H1 (cell line): ENCODE measurements at regions not wholly inside any gene's neighbourhood (a gene's known extent, or its start where the extent isn't known, plus 50 kb on each side); places are given as distances from the start of the nearest gene placed in this dataset.

ENCODE experiments used
- CTCF ChIA-PET: fragments of 300-600 bp; sonication (Branson Sonifier 250); formaldehyde crosslinking; loops from one replicate; lab custom pipeline; 2021; ENCODE audit not compliant: partially characterized antibody; lab: Charles Lee
- POLR2A ChIA-PET: fragments of 300-600 bp; sonication (Branson Sonifier 250); formaldehyde crosslinking; loops from one replicate; lab custom pipeline; 2021; ENCODE audit warnings: inconsistent platforms; ENCODE audit not compliant: partially characterized antibody; lab: Charles Lee
- DNase-seq, 2 experiments: peaks; one replicate each; pipeline versions ENCODE4 v3.0.0 to v3.0.0-alpha.2; 2010 to 2022; ENCODE audit warnings: low spot score in 2 of 2, low read depth in 1 of 2, mixed read lengths in 1 of 2
- FAIRE-seq: peaks from 2 replicates; lab custom pipeline; 2011; peaks lifted over from hg19 to GRCh38; lab: Jason Lieb, UNC
- H2AFZ ChIP-seq: 2 replicates; pipeline ENCODE4 v1.8.1; 2012; ENCODE audit warnings: low read length, inconsistent platforms
- H2AK5ac ChIP-seq: 2 replicates; pipeline ENCODE4 v1.6.1; 2013; ENCODE audit warnings: low read depth, low read length
- H2BK120ac ChIP-seq: replicated peaks from 2 replicates; pipeline ENCODE3; 2013; ENCODE audit warnings: low read depth, low read length, inconsistent platforms
- H2BK12ac ChIP-seq: 2 replicates; pipeline ENCODE4 v1.6.1; 2013; ENCODE audit warnings: low read depth, low read length
- H2BK15ac ChIP-seq: 2 replicates; pipeline ENCODE4 v1.6.1; 2013; ENCODE audit warnings: low read length
- H2BK20ac ChIP-seq: 2 replicates; pipeline ENCODE4 v1.6.1; 2013; ENCODE audit warnings: low read length
- H2BK5ac ChIP-seq: 2 replicates; pipeline ENCODE4 v1.6.1; 2013; ENCODE audit warnings: low read depth, low read length
- H3K14ac ChIP-seq: 2 replicates; pipeline ENCODE4 v1.6.1; 2013; ENCODE audit warnings: inconsistent platforms; ENCODE audit not compliant: insufficient read length
- H3K18ac ChIP-seq: 2 replicates; pipeline ENCODE4 v1.6.1; 2013; ENCODE audit warnings: low read length; ENCODE audit errors: extremely low read depth
- H3K23ac ChIP-seq: 2 replicates; pipeline ENCODE4 v1.6.1; 2013; ENCODE audit warnings: inconsistent platforms; ENCODE audit not compliant: insufficient read length
- H3K23me2 ChIP-seq: 2 replicates; pipeline ENCODE4 v1.6.1; 2013; ENCODE audit warnings: low read depth, low read length
- H3K27ac ChIP-seq: 2 replicates; pipeline ENCODE4 v1.6.1; 2011; ENCODE audit warnings: low read depth, low read length, inconsistent platforms
- H3K27me3 ChIP-seq, 4 experiments: replicated peaks in 1 of 4; 1 replicate in 1 of 4; 2 replicates in 3 of 4; pipeline versions ENCODE4 v1.6.1 to v1.8.1; 2011 to 2013; ENCODE audit warnings: low read length in 3 of 4, mild to moderate bottlenecking in 3 of 4, inconsistent platforms in 2 of 4, mixed read lengths in 2 of 4, moderate library complexity in 1 of 4; ENCODE audit not compliant: control insufficient read depth in 3 of 4, insufficient read depth in 3 of 4; ENCODE audit errors: extremely low read depth in 1 of 4
- H3K36me3 ChIP-seq, 4 experiments: 2 replicates each; pipeline versions ENCODE4 v1.6.1 to v1.8.1; 2011 to 2013; ENCODE audit warnings: mild to moderate bottlenecking in 4 of 4, low read length in 3 of 4, moderate library complexity in 2 of 4, control low read depth in 1 of 4, inconsistent platforms in 1 of 4; ENCODE audit not compliant: insufficient read depth in 4 of 4, control insufficient read depth in 2 of 4
- H3K4ac ChIP-seq: replicated peaks from 2 replicates; pipeline ENCODE3; 2013; ENCODE audit warnings: low read length, low read depth, mixed read lengths, inconsistent platforms; ENCODE audit not compliant: insufficient read length
- H3K4me1 ChIP-seq, 4 experiments: replicated peaks in 1 of 4; 1 replicate in 1 of 4; 2 replicates in 3 of 4; pipeline versions ENCODE4 v1.6.1 to v1.8.1; 2011 to 2013; ENCODE audit warnings: low read length in 3 of 4, inconsistent platforms in 2 of 4, mixed read lengths in 1 of 4; ENCODE audit not compliant: insufficient read depth in 4 of 4, control insufficient read depth in 3 of 4
- H3K4me2 ChIP-seq, 2 experiments: 2 replicates each; pipeline versions ENCODE4 v1.6.1 to v1.8.1; 2011 to 2013; ENCODE audit warnings: low read depth in 2 of 2, low read length in 2 of 2, control low read depth in 1 of 2, inconsistent platforms in 1 of 2, mild to moderate bottlenecking in 1 of 2; ENCODE audit not compliant: insufficient read depth in 1 of 2
- H3K4me3 ChIP-seq, 4 experiments: fragments of 200-600, 300-600 bp in 1 of 4; sonication (generic), shearing (Covaris generic), sonication (Bioruptor Twin) in 1 of 4; 2 replicates each; pipeline versions ENCODE4 v1.5.1 to v1.8.1; 2011 to 2016; ENCODE audit warnings: low read length in 4 of 4, low read depth in 3 of 4, control low read depth in 2 of 4, inconsistent platforms in 2 of 4, mild to moderate bottlenecking in 2 of 4, mixed read lengths in 1 of 4, moderate library complexity in 1 of 4; ENCODE audit not compliant: insufficient read depth in 2 of 4; ENCODE audit errors: extremely low read depth in 1 of 4
- H3K56ac ChIP-seq: replicated peaks from 2 replicates; pipeline ENCODE3; 2013; ENCODE audit warnings: low read depth, mild to moderate bottlenecking, mixed read lengths, low read length, inconsistent platforms; ENCODE audit not compliant: insufficient read length
- H3K79me1 ChIP-seq: 2 replicates; pipeline ENCODE4 v1.6.1; 2013; ENCODE audit warnings: low read depth, low read length, control low read depth
- H3K79me2 ChIP-seq, 2 experiments: 2 replicates each; pipeline versions ENCODE4 v1.6.1 to v1.8.1; 2012 to 2013; ENCODE audit warnings: low read length in 2 of 2, mild to moderate bottlenecking in 2 of 2, inconsistent platforms in 1 of 2; ENCODE audit not compliant: insufficient read depth in 2 of 2, control insufficient read depth in 1 of 2
- H3K9ac ChIP-seq, 4 experiments: replicated peaks in 1 of 4; 1 replicate in 1 of 4; 2 replicates in 3 of 4; pipeline versions ENCODE4 v1.6.1 to v1.8.1; 2011 to 2013; ENCODE audit warnings: low read depth in 3 of 4, low read length in 3 of 4, control low read depth in 2 of 4, mild to moderate bottlenecking in 2 of 4, moderate library complexity in 2 of 4, inconsistent platforms in 1 of 4; ENCODE audit errors: extremely low read depth in 1 of 4
- H3K9me3 ChIP-seq, 2 experiments: 2 replicates each; pipeline versions ENCODE4 v1.6.1 to v1.8.1; 2012 to 2013; ENCODE audit warnings: mild to moderate bottlenecking in 2 of 2, moderate library complexity in 2 of 2, control low read depth in 1 of 2, inconsistent platforms in 1 of 2, low read depth in 1 of 2, low read length in 1 of 2, mixed read lengths in 1 of 2; ENCODE audit not compliant: insufficient read depth in 2 of 2
- H4K20me1 ChIP-seq, 2 experiments: replicated peaks in 1 of 2; 2 replicates each; pipeline versions ENCODE3 to v1.8.1; 2011 to 2013; ENCODE audit warnings: inconsistent platforms in 2 of 2, low read length in 2 of 2, mild to moderate bottlenecking in 1 of 2; ENCODE audit not compliant: insufficient read depth in 2 of 2, control insufficient read depth in 1 of 2
- H4K5ac ChIP-seq: 2 replicates; pipeline ENCODE4 v1.6.1; 2013; ENCODE audit warnings: low read length, low read depth, mixed read lengths, inconsistent platforms; ENCODE audit not compliant: insufficient read length
- H4K8ac ChIP-seq: 2 replicates; pipeline ENCODE4 v1.8.0; 2013; ENCODE audit warnings: mild to moderate bottlenecking, moderate library complexity, low read length, inconsistent platforms; ENCODE audit not compliant: insufficient read depth; ENCODE audit errors: extremely low read depth
- H4K91ac ChIP-seq: replicated peaks from 2 replicates; pipeline ENCODE3; 2013; ENCODE audit warnings: low read length, mixed read lengths, inconsistent platforms; ENCODE audit not compliant: insufficient read length
- CREB1 ChIP-seq: IDR thresholded peaks from 2 replicates; pipeline ENCODE4 v1.6.1; 2012; ENCODE audit warnings: inconsistent platforms
- EGR1 ChIP-seq: IDR thresholded peaks from 2 replicates; pipeline ENCODE4 v1.6.1; 2011; ENCODE audit warnings: low read depth, low read length, borderline replicate concordance
- EZH2 ChIP-seq: fragments of 200-600 bp; sonication (generic); IDR thresholded peaks from 2 replicates; pipeline ENCODE4 v1.7.1; 2012; ENCODE audit warnings: low read depth, mild to moderate bottlenecking, moderate library complexity, low read length, inconsistent platforms; ENCODE audit not compliant: severe bottlenecking
- KDM5A ChIP-seq: fragments of 200-600 bp; IDR thresholded peaks from 2 replicates; pipeline ENCODE4 v1.7.1; 2012; ENCODE audit warnings: mild to moderate bottlenecking, low read length, inconsistent platforms, mixed read lengths
- POLR2A ChIP-seq, 2 experiments: IDR thresholded peaks; 1 replicate in 1 of 2; 2 replicates in 1 of 2; pipeline ENCODE4 v1.6.1; 2011; ENCODE audit warnings: low read depth in 2 of 2, low read length in 2 of 2, mild to moderate bottlenecking in 2 of 2; ENCODE audit errors: control extremely low read depth in 1 of 2
- SAP30 ChIP-seq: fragments of 300-600 bp; sonication (generic); IDR thresholded peaks from 2 replicates; pipeline ENCODE4 v1.7.1; 2012; ENCODE audit warnings: low read length, moderate library complexity, mild to moderate bottlenecking, inconsistent platforms; ENCODE audit not compliant: insufficient read depth, insufficient replicate concordance
- SRF ChIP-seq: IDR thresholded peaks from 2 replicates; pipeline ENCODE4 v1.6.1; 2011; ENCODE audit warnings: mild to moderate bottlenecking, low read depth, low read length, moderate library complexity
- WGBS, 2 experiments: shearing (Covaris generic) in 1 of 2; methylation state at CpG; one replicate each; pipeline versions ENCODE4 v1.1.6 to v1.1.7; 2013 to 2015; ENCODE audit warnings: low lambda C conversion rate in 2 of 2, mixed read lengths in 2 of 2, inconsistent platforms in 1 of 2, low coverage in 1 of 2, missing lambda C conversion rate in 1 of 2; ENCODE audit not compliant: insufficient replicate concordance in 2 of 2, insufficient coverage in 1 of 2, insufficient read length in 1 of 2; ENCODE audit errors: extremely low coverage in 1 of 2, missing lambda C conversion rate in 1 of 2; 5-methylcytosine and 5-hydroxymethylcytosine counted together

- no peaks in the 10 kb centered on the region for H4K20me1 ChIP-seq
- no peak overlapping the region for H4K8ac ChIP-seq
- TF ChIP-seq KDM5A: no peak
- TF ChIP-seq POLR2A (IDR thresholded peaks at IDR 0.05; ENCODE audit: control extremely low read depth in 1 of 2, low read depth in 2 of 2, low read length in 2 of 2): no peak
- TF ChIP-seq SAP30: no peak
- TF ChIP-seq EGR1: no peak
- TF ChIP-seq EZH2: no peak
- no peak for TF ChIP-seq CREB1
- no peak for TF ChIP-seq SRF
- no peak overlapping the region for H3K9ac ChIP-seq
- no peaks in the 10 kb centered on the region for H3K36me3 ChIP-seq
- no peaks in the 10 kb centered on the region for H3K27me3 ChIP-seq
- no peak overlapping the region for H3K4me2 ChIP-seq
- no peak overlapping the region for H2BK120ac ChIP-seq
- no peak overlapping the region for H3K18ac ChIP-seq
- no peak overlapping the region for H2BK12ac ChIP-seq
- FAIRE-seq (no peak), DNase-seq (no peak)
- no peaks in the 10 kb centered on the region for H3K9me3 ChIP-seq
- H3K56ac ChIP-seq: no peak overlapping the region
- no peak overlapping the region for H2AK5ac ChIP-seq
- 93% methylated on average over 2 of the region's 2 CpGs; no CpG with 5 or more reads in 1 of the 2 experiments for WGBS, 2 experiments
- H3K4ac ChIP-seq: no peak overlapping the region
- no peak overlapping the region for H3K4me3 ChIP-seq
- H2BK5ac ChIP-seq: no peak overlapping the region
- H3K14ac ChIP-seq: no peak overlapping the region
- H3K27ac ChIP-seq: no peak overlapping the region
- H3K4me1 ChIP-seq: peaks cover under 1 to 7% (median 3%) of the 10 kb centered on the region in 4 experiments; a peak in 6 of 7 replicates
- H3K23me2 ChIP-seq: no peaks in the 10 kb centered on the region; the same call in 1 of the 2 replicates
- ChIA-PET POLR2A (no interaction called here), CTCF (interaction anchor here (1.1 to 1.5 kb wide), 2 partner anchors 125 to 150 kb away, joined by 3 read pairs; no protein-coding TSS in a partner anchor)
- H4K91ac ChIP-seq: no peak overlapping the region
- H4K5ac ChIP-seq: no peak overlapping the region
- no peak overlapping the region for H3K23ac ChIP-seq
- no peaks in the 10 kb centered on the region for H3K79me1 ChIP-seq
- H2BK15ac ChIP-seq: no peak overlapping the region
- no peak overlapping the region for H2AFZ ChIP-seq
- H2BK20ac ChIP-seq: no peak overlapping the region
- H3K79me2 ChIP-seq: no peaks in the 10 kb centered on the region
These were observed 504.4 kb upstream of the WWC1 start for GRCh38 chr5:167786871-167787578.
